Peyer's patch (tissue), 4 donors: ENCODE measurements at regions not wholly inside any gene's neighbourhood (a gene's known extent, or its start where the extent isn't known, plus 50 kb on each side); places are given as distances from the start of the nearest gene placed in this dataset.
"Not testable (repeated sequence)": the region's sequence is repeated elsewhere in the genome, so short reads cannot be mapped to it uniquely, and the experiment has no call there.

ENCODE experiments used
- DNase-seq, 3 donors: peaks; one replicate each; pipeline ENCODE4 v3.0.0-alpha.2; 2017 to 2019
- H3K27ac ChIP-seq, 4 donors: fragments of 200-600 bp; sonication (generic); one replicate each; pipeline ENCODE4 v1.5.1; 2016 to 2019
- H3K27me3 ChIP-seq, 2 donors: fragments of 200-600 bp; sonication (generic); one replicate each; pipeline ENCODE4 v1.5.1; 2019
- H3K36me3 ChIP-seq, 3 donors: fragments of 200-600 bp; sonication (generic); one replicate each; pipeline ENCODE4 v1.5.1; 2016 to 2019
- H3K4me1 ChIP-seq, 4 donors: fragments of 200-600 bp; sonication (generic); one replicate each; pipeline ENCODE4 v1.5.1; 2016 to 2019
- H3K4me3 ChIP-seq, 4 donors: fragments of 200-600 bp; sonication (generic); 1 replicate in 3 of 4; 2 replicates in 1 of 4; pipeline ENCODE4 v1.5.1; 2016 to 2019; ENCODE audit warnings: mild to moderate bottlenecking in 1 of 4
- H3K9me3 ChIP-seq, 4 donors: fragments of 200-600 bp; sonication (generic); one replicate each; pipeline ENCODE4 v1.5.1; 2016 to 2019; ENCODE audit warnings: mild to moderate bottlenecking in 1 of 4
- CTCF ChIP-seq, 6 experiments: fragments of 450-650 bp in 4 of 6; fragments of 200-600 bp in 2 of 6; sonication (generic) in 1 of 6; IDR thresholded peaks; one replicate each; pipeline ENCODE4 v1.5.1; 2017 to 2019; ENCODE audit warnings: antibody characterized with exemption in 6 of 6, mild to moderate bottlenecking in 3 of 6, moderate library complexity in 1 of 6
- POLR2A ChIP-seq, 2 donors: fragments of 450-650 bp; IDR thresholded peaks; one replicate each; pipeline ENCODE4 v1.5.1; 2017; ENCODE audit warnings: antibody characterized with exemption in 2 of 2, mild to moderate bottlenecking in 2 of 2, moderate library complexity in 2 of 2

GRCh38 chr4:181838253-181838652 lies 404.9 kb upstream of the TENM3 start:
- no peaks in the 10 kb centered on the region for H3K4me1 ChIP-seq
- H3K36me3 ChIP-seq = no peaks in the 10 kb centered on the region
- DNase-seq = no peak
- TF ChIP-seq POLR2A (IDR thresholded peaks at IDR 0.05) = no peak
- TF ChIP-seq CTCF (IDR thresholded peaks at IDR 0.05) = no peak
- H3K9me3 ChIP-seq = no peaks in the 10 kb centered on the region
- no peaks in the 10 kb centered on the region for H3K27me3 ChIP-seq
- no peak overlapping the region for H3K4me3 ChIP-seq
- H3K27ac ChIP-seq = no peak overlapping the region

DNA sequence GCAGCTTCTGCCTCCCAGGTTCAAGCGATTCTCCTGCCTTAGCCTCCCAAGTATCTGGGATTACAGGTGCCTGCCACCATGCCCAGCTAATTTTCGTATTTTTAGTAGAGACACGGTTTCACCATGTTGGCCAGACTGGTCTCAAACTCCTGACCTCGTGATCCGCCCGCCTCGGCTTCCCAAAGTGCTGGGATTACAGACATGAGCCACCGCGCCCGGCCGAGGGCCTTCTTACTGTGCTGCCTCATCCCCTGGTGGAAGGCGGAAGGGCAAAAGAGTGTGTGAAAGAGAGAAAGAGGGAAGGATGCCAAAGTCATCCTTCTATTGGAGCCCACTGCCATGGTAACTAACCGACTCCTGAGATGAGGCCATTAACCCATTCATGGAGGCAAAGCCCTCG lies 399.4 kb upstream of the TENM3 start:
- not testable (repeated sequence) for H3K27ac ChIP-seq

GRCh38 chr4:181845617-181846016 lies 397.6 kb upstream of the TENM3 start:
- Histone ChIP-seq H3K36me3 (no peaks in the 10 kb centered on the region), H3K4me1 (no peaks in the 10 kb centered on the region), H3K27ac (no peak overlapping the region), H3K27me3 (no peaks in the 10 kb centered on the region), H3K9me3 (no peaks in the 10 kb centered on the region), H3K4me3 (no peak overlapping the region)
- TF ChIP-seq CTCF (IDR thresholded peaks at IDR 0.05) (no peak), POLR2A (IDR thresholded peaks at IDR 0.05) (no peak)
- no peak for DNase-seq

More for the DNA sequence above, 399.4 kb upstream of the TENM3 start:
- not testable (repeated sequence) for H3K27me3 ChIP-seq, H3K4me3 ChIP-seq, H3K4me1 ChIP-seq, H3K9me3 ChIP-seq, H3K36me3 ChIP-seq, DNase-seq

DNA sequence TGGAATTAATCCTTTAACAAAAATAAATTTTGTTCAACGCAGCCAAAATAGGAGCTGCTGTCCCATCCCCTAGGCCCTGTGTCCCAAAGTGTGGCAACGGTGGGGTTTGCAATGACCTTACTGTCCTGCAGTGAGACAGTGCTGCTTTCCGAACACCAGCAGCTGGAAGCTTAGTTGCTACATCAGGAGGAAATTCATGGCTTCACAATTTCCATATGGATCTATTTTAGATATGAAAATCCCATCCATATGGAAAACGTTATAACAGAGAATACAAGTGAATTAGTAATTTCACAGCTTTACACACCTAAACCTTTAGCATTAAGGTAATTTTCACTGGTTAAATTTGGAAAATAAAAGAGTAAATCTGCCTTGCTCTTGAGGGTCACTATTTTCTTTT lies 396.3 kb upstream of the TENM3 start:
- no peaks in the 10 kb centered on the region for H3K27me3 ChIP-seq
- DNase-seq = no peak
- no peak for TF ChIP-seq CTCF (IDR thresholded peaks at IDR 0.05)
- no peaks in the 10 kb centered on the region for H3K9me3 ChIP-seq
- no peak overlapping the region for H3K4me3 ChIP-seq
- no peaks in the 10 kb centered on the region for H3K36me3 ChIP-seq
- H3K27ac ChIP-seq = no peak overlapping the region
- H3K4me1 ChIP-seq = no peaks in the 10 kb centered on the region

- no peaks in the 10 kb centered on the region for H3K4me1 ChIP-seq
- H3K27me3 ChIP-seq = no peaks in the 10 kb centered on the region
- TF ChIP-seq CTCF (IDR thresholded peaks at IDR 0.05) (no peak), POLR2A (IDR thresholded peaks at IDR 0.05) (no peak)
- DNase-seq = no peak
- no peaks in the 10 kb centered on the region for H3K9me3 ChIP-seq
- H3K36me3 ChIP-seq = no peaks in the 10 kb centered on the region
- H3K27ac ChIP-seq = no peak overlapping the region
- no peak overlapping the region for H3K4me3 ChIP-seq
Observed at GRCh38 chr4:181848357-181848756, 394.8 kb upstream of the TENM3 start.

DNA sequence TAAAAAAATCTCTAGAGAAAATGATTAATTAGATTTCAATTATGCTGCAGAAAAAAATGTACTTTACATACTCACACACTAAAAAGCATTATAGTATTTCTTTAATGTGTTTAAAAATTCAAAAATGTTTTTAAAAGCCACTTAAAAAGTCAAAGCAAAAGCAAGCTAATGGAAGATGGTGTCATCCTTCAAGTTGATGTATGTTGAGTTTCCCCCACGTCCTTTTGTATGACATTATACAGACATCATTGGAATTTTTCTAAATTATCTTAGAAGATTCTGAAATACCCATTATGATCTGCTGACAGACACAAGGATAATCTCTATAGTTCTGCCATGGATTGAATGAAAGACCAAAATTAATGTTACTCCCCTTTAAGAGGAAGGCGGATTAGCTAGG lies 393.7 kb upstream of the TENM3 start:
- Histone ChIP-seq H3K4me1 (no peaks in the 10 kb centered on the region), H3K27ac (no peak overlapping the region), H3K9me3 (no peaks in the 10 kb centered on the region), H3K27me3 (no peaks in the 10 kb centered on the region), H3K4me3 (no peak overlapping the region), H3K36me3 (no peaks in the 10 kb centered on the region)
- no peak for TF ChIP-seq CTCF (IDR thresholded peaks at IDR 0.05)
- no peak for TF ChIP-seq POLR2A (IDR thresholded peaks at IDR 0.05)
- no peak for DNase-seq
